HG02870 (cell line): ENCODE measurements at regions not wholly inside any gene's neighbourhood (a gene's known extent, or its start where the extent isn't known, plus 50 kb on each side); places are given as distances from the start of the nearest gene placed in this dataset.
"Not testable (repeated sequence)": the region's sequence is repeated elsewhere in the genome, so short reads cannot be mapped to it uniquely, and the experiment has no call there.

Experiments
- ATAC-seq: cut with Tn5 transposase; IDR thresholded peaks from one replicate; pipeline ENCODE4 v1.9.1; 2021; ENCODE audit warnings: mild to moderate bottlenecking, moderate library complexity; ENCODE audit not compliant: unreplicated experiment

DNA sequence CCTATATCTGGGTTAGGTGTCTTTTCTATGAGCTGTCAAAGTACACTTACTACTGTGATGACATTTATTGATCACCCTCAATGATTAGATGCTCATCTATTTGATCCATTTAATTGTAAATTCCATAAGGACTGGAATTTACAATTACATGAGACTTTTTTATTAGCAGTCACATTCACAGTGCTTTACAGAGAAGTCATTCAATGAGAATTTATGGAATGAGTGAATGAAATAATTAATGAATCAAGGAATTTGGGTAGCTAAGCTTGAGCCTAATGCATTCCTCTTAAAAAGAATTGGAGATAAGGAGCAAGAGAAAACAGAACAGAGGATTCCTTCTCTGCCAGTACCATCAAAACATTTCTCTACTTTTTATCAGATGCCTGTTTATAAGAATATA, 1437.5 kb upstream of the CDH8 start:
- no peak for ATAC-seq

DNA sequence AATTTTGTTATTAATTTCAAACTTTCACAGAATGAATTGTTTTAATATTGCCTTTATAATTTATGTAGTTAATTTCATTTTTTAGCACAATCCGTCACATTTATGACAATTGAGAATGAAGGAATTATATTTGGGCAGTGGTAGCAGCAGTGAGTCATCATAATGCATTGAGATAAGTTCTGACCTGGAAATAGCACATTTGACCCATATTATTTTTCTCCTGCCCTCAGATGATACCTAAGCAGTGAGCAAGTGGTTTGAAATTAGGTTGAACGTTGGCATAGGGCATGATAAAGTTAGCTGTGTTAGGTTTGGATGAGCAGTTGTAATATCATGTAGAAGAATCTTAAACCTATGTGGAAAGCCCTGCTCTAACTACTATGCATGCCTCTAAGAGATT, 1431.3 kb upstream of the CDH8 start:
- no peak for ATAC-seq

DNA sequence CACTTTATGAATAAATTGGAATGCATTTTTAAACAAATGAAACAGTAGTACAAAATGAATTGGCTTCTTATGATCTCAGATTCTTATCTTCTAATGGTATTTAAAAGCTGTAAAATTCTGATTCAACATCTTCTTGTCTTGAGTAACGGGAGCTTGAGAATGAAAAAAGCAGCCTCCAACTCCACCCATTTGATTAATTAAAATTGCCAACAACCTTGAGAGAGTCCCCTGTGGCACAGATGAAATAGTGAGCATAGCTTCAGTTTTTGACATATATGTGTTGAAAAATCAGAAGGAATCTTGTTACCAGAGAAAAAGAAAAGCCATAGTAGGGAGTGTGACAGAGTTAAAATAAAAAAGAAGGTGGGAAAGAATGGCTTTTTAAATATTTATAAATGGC, 1426.1 kb upstream of the CDH8 start:
- no peak for ATAC-seq

DNA sequence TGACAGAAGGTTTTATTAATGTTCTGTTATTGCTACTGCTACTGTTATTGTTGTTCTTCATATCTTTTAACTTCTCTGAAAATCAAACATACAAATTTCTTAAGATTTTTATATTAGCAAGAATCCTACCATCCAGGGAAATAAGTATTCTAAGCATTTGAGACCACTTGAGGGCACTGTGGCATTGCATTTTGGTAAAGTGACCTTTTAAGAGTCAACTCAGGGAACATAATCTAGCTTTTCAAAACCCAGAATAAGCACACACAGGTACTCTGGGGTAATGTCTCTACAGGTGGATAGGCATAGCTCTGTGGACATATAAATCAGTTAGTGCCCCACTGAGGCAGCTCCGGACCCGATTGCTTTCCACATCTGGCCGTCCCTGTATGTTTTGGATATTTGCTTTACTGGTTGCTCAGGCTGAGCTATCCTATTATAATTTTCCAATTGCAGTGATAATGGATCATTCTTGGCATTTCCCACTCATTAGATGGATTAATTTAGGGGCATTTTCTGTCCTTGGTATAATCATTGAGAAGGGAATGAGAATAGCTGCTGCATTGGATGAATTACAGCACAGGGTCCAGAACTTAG, 1425.1 kb upstream of the CDH8 start:
- no peak for ATAC-seq

DNA sequence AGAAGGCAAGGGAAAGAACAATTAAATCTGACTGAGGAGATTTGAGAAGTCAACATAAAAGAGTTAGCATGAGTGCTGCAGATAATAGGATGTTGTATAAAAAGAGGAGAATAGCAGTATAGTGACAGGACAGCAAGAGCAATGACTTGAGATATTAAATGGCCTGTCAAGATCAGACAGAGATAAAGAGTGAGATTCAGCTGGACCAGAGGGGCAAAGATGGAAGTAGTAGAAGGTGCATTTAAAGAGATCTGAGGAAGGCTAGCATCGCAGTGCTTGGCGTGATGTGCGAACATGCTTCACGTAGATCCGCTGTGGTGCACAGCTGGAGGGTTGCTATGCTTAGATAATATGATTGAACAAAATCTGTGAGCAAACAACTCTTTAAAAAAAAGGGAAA, 1422.6 kb upstream of the CDH8 start:
- no peak for ATAC-seq

DNA sequence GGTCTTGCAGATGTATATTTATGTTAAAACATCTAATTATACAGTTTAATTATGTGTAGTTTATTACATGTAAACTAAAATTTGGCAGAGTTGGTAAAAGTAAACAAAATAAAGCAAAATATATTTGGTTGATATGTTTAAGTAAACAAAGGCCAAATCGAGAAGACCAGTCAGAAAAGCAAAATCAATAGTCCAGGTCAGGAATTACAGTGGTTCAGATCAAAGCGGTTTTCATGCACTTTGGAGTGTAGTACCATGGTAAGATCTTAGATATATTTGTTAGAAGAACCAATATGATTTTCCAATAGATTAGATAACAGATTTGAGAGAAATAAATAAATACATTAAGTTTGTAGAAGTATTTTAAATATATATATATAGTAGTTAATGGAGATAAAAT, 1421.6 kb upstream of the CDH8 start:
- no peak for ATAC-seq

DNA sequence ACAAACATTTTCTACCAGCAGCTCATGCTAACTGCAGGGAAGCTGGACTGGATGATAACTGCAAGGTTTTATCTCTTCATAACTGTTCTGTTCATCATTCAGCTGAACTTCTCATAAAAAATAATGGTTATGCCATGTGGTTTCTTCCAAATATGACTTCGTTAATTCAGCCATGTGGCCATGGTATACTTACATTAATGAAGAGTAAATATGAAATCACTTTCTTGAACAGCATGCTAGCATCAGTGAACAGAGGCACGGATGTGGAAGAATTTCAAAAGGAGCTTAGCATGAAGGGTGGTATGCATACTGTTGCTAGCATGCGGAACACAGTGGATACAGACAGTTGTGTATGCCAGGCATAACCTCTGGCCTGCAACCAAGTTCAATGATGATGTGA, 1417.0 kb upstream of the CDH8 start:
- no peak for ATAC-seq

DNA sequence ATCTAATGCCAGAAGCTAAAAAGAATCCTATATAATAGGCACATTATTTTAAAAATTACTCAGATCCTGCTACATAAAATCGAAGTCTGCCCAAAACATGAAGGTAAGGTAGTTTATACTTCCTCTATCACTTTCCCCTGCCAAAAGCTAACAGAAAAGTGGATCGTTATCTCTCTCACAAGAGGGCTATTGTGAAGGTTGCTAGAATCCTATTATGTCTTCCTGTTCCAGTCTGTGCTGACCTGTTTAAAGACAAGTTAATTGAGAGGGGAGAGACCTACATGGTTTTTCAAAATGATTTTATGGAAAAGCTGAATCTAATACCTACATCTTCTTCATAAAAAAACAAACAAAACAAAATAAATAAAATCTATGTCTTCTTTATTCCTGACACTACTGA, 1410.9 kb upstream of the CDH8 start:
- ATAC-seq, result no peak

DNA sequence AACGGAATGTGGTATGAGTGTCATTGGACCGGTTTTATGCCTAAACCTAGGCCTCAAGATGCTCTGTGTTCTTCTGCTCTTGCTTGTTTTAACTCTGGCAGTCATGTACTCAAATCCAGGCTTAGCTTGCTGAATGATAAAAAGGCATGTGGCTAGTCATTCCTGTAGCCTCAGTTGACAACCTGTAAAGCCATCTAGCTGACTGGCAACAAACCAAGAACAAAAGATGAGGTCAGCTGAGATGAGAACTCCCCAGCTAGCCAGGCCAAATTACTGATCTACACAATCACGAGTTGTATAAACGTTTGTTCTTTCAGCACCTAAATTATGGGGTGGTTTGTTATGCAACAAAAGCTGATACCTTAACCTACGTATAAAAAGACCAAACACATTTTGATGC, 1406.0 kb upstream of the CDH8 start:
- no peak for ATAC-seq

DNA sequence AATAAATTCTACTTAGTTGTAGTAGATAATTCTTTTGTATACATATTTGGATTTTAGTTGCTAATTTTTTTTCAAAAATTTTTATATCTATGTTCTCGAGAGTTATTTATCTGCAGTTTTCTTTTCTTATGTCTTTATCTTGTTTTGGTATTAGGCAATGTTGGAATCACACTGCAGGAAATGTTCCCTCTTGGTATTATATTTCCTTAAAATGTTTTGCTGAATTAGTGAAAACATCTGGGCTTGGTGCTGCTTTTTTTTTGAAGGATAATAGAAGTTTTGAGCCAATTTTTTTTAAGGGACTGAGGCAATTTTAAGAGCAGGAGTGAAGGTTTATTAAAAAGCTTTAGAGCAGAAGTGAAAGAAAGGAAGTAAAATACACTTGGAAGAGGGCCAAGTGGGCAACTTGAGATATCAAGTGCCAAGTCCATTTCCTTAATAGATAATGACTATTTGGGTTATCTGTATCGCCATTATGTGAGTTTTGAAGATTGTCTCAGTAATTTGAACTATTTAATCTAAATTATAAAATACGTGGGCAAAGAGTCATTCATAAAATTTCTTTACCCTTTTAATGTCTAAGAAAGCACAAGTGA, 1390.1 kb upstream of the CDH8 start:
- ATAC-seq, result no peak

DNA sequence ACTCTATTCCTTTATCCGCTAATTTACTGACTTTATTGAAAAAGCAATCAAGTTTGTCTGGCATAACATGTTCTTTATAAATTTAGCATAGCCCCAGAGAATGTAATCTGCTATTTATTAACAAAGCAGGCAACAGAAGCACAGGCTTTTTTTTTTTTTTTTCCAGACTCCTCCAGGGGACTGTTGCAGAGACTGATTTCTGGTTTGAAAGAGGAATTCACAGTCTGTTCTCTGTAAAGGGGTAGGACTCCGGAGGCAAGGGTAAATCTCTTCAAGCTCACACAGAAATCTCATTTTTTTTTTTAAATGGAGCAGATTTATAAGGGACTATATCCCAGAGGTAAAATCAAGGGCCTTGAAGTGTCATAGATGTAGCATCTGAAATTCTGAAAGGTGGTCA, 1386.5 kb upstream of the CDH8 start:
- ATAC-seq, result no peak

DNA sequence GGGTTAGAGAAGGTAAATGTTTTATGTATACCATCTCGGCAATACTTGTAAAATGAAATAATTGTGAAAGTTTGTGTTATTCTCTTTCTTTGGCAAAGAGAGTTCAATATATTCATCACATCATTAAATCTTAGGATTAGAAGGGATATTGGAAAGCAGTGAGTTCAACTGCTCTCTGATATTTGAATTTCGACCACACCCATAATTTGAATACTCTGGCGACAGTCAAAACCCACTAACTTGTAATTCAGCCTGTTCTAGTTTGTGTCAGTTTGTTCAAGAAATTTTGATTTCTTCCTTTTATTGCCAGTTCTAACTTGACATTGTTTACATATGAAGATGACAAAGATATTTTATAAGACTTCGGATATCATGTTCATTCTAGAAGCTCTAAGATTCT, 1380.5 kb upstream of the CDH8 start:
- ATAC-seq, result no peak

DNA sequence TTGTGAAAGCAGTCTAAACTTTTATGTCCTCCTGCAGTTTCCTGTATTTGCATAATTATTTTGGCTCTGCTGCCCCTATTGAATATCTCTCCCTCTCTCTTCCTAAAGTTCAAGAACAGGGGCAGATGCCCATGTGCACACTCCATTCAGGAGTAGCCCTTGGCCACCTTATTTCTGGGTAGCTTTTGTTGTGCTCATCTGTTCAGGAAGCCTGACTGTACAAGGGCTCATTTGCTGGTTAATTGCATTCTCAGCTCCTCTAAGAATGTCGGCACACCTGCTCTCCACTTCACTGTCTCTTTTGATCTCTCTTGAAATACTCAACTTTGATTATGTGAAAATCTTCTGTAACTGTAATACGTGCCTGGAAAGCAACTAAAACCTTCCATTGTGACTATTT, 1378.8 kb upstream of the CDH8 start:
- no peak for ATAC-seq

DNA sequence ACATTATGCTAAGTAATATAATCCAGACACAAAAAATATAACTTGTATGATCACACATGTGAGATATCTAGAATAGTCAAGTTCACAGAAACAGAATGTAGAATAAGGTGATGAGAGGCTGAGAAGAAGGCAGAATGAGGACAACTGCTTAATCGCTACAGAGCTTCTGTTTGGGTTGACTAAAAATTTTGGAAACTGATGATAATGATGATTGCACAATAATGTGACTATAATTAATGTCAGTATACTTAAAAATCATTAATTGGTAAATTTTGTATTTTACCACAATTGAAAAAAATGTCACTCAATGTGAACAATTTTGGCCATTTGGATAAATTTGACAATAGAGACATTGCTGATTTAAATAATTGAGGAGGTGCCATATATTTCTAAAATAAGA, 1374.4 kb upstream of the CDH8 start:
- no peak for ATAC-seq

DNA sequence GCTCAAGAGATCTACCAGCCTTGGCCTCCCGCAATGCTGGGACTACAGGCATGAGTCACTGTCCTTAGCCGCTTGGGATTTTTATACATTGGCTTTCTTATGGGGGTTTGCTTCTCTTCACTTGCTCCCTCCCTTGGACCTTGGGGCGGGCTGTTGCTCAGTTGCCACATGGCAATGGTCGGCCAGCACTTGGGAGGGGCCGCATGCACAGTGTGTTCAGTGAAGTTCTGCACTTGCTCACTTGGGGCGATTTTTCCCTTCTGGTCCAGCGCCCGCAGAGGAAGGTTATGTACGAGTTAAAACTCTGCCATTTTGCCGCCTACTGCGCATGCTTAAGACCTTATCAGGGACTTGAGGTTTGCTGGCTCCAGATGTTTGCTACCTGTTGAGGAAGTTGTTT, 1367.6 kb upstream of the CDH8 start:
- no peak for ATAC-seq

DNA sequence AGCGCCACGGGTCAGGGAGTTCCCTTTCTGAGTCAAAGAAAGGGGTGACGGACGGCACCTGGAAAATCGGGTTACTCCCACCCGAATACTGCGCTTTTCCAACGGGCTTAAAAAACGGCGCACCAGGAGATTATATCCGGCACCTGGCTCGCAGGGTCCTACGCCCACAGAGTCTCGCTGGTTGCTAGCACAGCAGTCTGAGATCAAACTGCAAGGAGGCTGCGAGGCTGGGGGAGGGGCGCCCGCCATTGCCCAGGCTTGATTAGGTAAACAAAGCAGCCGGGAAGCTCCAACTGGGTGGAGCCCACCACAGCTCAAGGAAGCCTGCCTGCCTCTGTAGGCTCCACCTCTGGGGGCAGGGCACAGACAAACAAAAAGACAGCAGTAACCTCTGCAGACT, 1352.0 kb upstream of the CDH8 start:
- not testable (repeated sequence) for ATAC-seq

DNA sequence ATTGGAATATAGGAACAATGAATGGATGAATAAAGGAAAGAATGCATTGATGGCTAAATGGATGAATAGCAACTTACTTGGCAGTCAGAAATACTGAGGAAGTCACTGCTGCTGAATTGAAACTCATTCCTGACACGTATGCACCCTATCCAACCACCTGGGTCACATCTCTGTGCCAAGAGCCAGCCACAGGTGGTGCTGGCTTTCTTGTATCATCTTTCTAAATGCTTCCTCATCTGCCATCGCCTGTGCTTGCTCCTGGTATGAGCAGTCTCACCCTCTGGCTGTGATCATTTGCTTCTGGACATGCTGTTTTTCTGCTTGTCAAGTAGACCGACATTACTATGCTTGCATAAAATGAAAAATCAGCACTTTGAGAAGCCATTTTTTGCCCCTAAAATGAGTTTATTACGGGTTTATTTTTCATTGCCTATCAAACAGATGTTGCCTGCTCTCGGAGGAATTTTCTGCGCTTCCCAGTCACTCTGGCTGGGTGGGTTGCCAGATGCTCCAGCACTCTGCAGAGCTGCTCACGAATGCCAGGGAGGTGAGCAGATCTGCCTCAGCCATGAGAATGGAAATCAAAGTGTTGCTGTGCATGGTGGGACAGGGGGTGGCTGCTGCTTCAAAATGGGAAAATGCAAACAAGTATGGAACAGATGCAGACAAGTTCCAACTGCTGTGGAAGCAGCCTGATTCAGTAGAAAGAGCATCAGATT, 1349.6 kb upstream of the CDH8 start:
- ATAC-seq, result no peak

DNA sequence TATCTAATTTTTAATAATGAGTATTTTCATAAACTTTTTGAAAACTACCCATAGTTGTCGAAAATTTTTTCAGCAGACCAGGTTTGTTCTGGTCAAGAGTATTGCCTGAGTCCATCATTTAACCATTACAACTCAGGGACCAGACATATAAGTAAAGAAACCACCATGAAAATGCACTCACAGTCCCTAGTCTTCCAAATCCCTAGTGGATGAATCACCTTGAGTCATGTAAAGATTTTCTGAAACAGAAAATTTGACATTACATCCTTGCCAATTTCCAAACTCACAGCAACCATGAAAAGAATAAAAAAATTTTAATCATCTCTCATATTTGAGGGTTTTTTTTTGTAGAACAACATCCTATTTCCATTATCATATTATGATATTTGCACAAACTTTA, 1337.5 kb upstream of the CDH8 start:
- no peak for ATAC-seq

DNA sequence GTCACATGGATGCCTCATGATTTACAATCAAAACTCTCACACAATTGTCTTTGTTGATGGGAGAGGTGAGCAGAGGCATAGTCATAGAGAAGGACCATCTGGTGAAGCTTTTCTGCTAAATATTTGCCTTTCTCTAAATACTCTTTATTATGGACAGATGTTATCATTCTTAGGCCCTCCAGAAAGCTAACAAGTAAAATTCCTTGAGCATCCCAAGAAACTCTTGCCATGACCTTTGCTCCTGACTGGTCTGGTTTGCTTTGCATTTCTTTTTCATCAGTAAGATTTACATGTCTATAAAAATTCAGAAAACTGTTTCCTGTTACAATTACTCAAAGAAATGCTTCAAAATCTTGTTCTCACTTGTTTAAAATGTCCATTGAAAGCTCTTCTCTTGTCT, 1336.6 kb upstream of the CDH8 start:
- no peak for ATAC-seq

DNA sequence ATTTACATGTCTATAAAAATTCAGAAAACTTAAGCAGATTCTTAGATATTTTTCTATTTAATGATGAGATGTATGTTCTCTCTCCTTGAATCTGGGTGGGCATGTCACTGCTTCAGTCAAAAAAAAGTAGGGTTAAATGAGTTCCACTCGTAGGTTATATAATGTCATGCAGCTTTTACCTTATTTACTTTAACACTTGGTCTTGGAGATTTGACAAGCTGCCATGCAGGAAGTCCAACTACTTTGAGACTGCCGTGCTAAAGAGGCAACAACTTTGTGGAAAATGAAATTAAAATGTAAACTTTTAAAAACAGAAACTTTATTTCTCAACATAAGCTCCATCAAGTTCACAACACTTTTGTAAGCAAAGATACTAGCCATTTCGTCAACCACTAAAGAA, 1336.0 kb upstream of the CDH8 start:
- ATAC-seq, result no peak

DNA sequence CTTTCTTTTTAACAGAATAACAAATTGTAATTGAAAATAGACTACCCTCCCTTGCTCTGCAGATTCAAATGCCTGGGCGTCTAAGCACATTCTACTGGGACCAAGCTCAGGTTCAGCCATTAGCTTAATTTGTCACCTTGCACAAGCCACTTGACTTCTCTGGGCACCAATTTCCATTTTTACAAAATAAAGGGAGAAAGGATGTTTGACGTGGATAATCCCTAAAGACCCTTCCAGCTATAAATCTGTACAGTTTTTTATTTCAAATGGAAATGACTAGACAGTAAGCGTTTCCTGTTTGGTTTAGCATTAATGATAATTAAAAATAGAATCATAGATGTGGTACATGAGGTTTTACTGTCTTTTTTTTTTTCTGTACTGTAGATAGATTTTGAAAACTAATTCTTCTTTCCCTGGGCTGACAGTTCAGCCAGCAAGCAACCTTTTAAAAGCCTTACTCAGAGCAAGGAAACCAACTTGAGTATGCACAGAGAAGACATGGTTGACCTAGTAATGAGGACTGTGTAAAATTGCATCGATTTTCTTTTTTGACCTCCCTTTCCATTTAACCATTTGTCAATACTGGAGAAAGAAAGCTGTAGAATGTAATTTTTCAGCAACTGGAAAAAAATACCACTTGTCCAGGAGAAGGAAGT, 1329.5 kb upstream of the CDH8 start:
- no peak for ATAC-seq

DNA sequence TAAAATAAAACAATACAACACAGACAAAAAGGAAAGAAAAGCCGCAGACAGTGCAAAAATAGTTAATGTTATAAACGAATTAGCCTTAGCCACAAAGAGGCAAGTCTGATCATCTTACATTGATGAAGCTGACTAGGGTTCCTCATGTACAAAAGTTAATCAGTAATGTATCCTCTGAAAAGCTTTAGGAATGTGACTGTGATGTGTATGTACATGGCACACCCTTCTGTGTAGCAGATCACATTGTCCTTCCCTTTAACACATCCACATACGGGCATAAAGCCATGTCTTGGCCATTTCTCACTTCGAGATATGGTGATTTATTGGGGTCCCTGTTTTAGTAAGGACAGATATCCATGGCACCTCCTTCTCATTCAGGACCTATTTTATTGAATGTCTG, 1327.5 kb upstream of the CDH8 start:
- ATAC-seq, result no peak
